ENCODE measurements at regions not wholly inside any gene's neighbourhood (a gene's known extent, or its start where the extent isn't known, plus 50 kb on each side); places are given as distances from the start of the nearest gene placed in this dataset.

DNA sequence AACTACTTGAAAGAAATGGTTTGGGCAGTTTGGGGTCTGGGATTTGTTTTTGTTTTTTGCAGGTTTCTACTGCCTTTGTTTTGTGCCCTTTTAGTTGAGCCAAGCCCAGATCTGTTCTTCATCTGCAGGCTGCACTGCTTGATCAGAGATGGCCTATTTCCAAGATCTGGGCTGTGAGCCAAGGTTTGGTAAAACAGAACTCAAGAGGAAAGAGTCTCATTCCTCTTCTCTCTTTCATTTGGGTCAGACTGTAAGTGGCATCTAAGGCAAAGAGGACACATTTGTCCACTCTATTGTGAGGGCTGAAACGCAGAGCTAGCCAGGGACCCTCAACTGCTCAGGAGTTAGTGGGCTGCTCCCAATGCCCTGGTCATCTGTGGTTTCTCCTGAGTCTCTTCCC lies 104.4 kb upstream of the UBE3A start:
- TF ChIP-seq, protein P1, sequence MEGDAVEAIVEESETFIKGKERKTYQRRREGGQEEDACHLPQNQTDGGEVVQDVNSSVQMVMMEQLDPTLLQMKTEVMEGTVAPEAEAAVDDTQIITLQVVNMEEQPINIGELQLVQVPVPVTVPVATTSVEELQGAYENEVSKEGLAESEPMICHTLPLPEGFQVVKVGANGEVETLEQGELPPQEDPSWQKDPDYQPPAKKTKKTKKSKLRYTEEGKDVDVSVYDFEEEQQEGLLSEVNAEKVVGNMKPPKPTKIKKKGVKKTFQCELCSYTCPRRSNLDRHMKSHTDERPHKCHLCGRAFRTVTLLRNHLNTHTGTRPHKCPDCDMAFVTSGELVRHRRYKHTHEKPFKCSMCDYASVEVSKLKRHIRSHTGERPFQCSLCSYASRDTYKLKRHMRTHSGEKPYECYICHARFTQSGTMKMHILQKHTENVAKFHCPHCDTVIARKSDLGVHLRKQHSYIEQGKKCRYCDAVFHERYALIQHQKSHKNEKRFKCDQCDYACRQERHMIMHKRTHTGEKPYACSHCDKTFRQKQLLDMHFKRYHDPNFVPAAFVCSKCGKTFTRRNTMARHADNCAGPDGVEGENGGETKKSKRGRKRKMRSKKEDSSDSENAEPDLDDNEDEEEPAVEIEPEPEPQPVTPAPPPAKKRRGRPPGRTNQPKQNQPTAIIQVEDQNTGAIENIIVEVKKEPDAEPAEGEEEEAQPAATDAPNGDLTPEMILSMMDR (IDR thresholded peaks at IDR 0.05; ENCODE audit: low read depth, low read length) = no peak
- TF ChIP-seq EZH2phosphoT487 (IDR thresholded peaks at IDR 0.05; ENCODE audit: low read depth) = no peak

Data from OCI-LY3 (cell line).